Activated B cell treated with CpG ODN at 0.5 μM for 24 hours (primary cell): ENCODE measurements at regions not wholly inside any gene's neighbourhood (a gene's known extent, or its start where the extent isn't known, plus 50 kb on each side); places are given as distances from the start of the nearest gene placed in this dataset.

Source experiments
- ATAC-seq: fragments of 200-7000 bp; cut with Tn5 transposase; one replicate; pipeline ENCODE4 v1.10.0; 2021; ENCODE audit warnings: low read depth, mild to moderate bottlenecking, moderate library complexity
- CTCF ChIA-PET: fragments of 350-600 bp; sonication (Branson Sonifier 250); formaldehyde crosslinking; loops from one replicate; lab custom pipeline; 2021; ENCODE audit warnings: antibody characterized with exemption; lab: Charles Lee
- POLR2A ChIA-PET: fragments of 350-600 bp; sonication (Branson Sonifier 250); formaldehyde crosslinking; loops from one replicate; lab custom pipeline; 2021; ENCODE audit warnings: antibody characterized with exemption; lab: Charles Lee
- DNase-seq: peaks from one replicate; pipeline ENCODE4 v3.0.0; 2022
- H3K27ac Mint-ChIP-seq: one replicate; pipeline ENCODE4 v1.8.0; 2020; ENCODE audit warnings: mixed read lengths
- H3K27me3 Mint-ChIP-seq: one replicate; pipeline ENCODE4 v1.8.0; 2021; ENCODE audit warnings: mixed read lengths
- H3K36me3 Mint-ChIP-seq: one replicate; pipeline ENCODE4 v1.8.0; 2021; ENCODE audit warnings: low read depth, mixed read lengths
- H3K4me1 Mint-ChIP-seq: one replicate; pipeline ENCODE4 v1.8.0; 2021; ENCODE audit warnings: mixed read lengths
- H3K4me3 Mint-ChIP-seq: one replicate; pipeline ENCODE4 v1.8.0; 2020; ENCODE audit warnings: mild to moderate bottlenecking, mixed read lengths
- H3K9me3 Mint-ChIP-seq: one replicate; pipeline ENCODE4 v1.8.0; 2020; ENCODE audit warnings: mixed read lengths
- intact Hi-C: fragments of 100-400 bp; cut with micrococcal nuclease; formaldehyde crosslinking; loops from one replicate; pipeline ENCODE4 v1.15.1; 2024
- TF ChIP-seq, protein P1 (sequence below): fragments of 200-600 bp; IDR thresholded peaks from one replicate; pipeline ENCODE4 v1.8.0; 2022; ENCODE audit warnings: antibody characterized with exemption, mild to moderate bottlenecking

DNA sequence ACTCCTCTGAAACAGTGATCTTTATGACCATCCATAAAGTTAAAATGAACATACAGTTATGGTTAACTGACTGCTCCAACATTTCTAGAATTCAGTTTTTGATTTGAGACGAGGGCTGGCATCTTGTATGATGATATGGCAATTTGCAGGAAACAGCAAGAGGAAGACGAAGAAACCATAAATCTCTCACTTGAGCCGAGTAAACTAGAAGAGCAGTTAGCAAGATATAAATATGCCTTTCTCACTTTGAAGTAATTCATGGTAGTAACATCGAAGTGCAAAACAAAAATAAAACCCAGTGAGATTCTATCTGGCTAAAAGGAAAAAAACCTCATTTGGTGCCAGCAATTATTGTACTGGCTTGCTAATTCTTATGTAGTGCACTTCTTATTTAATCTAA, 139.0 kb upstream of the SPRY1 start:
- H3K4me1 Mint-ChIP-seq: peaks cover 20% of the 10 kb centered on the region
- TF ChIP-seq, protein P1, sequence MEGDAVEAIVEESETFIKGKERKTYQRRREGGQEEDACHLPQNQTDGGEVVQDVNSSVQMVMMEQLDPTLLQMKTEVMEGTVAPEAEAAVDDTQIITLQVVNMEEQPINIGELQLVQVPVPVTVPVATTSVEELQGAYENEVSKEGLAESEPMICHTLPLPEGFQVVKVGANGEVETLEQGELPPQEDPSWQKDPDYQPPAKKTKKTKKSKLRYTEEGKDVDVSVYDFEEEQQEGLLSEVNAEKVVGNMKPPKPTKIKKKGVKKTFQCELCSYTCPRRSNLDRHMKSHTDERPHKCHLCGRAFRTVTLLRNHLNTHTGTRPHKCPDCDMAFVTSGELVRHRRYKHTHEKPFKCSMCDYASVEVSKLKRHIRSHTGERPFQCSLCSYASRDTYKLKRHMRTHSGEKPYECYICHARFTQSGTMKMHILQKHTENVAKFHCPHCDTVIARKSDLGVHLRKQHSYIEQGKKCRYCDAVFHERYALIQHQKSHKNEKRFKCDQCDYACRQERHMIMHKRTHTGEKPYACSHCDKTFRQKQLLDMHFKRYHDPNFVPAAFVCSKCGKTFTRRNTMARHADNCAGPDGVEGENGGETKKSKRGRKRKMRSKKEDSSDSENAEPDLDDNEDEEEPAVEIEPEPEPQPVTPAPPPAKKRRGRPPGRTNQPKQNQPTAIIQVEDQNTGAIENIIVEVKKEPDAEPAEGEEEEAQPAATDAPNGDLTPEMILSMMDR: no peak
- H3K4me3 Mint-ChIP-seq: no peak overlapping the region
- ChIA-PET CTCF (no interaction called here), POLR2A (no interaction called here)
- ATAC-seq (no peak), DNase-seq (no peak)
- intact Hi-C loops: loop anchor here (10.0 kb wide), 1 partner anchor 407 kb away; no protein-coding TSS in a partner anchor
- H3K36me3 Mint-ChIP-seq: peaks cover 25% of the 10 kb centered on the region
- no peaks in the 10 kb centered on the region for H3K27me3 Mint-ChIP-seq
- no peak overlapping the region for H3K27ac Mint-ChIP-seq
- H3K9me3 Mint-ChIP-seq: no peaks in the 10 kb centered on the region

DNA sequence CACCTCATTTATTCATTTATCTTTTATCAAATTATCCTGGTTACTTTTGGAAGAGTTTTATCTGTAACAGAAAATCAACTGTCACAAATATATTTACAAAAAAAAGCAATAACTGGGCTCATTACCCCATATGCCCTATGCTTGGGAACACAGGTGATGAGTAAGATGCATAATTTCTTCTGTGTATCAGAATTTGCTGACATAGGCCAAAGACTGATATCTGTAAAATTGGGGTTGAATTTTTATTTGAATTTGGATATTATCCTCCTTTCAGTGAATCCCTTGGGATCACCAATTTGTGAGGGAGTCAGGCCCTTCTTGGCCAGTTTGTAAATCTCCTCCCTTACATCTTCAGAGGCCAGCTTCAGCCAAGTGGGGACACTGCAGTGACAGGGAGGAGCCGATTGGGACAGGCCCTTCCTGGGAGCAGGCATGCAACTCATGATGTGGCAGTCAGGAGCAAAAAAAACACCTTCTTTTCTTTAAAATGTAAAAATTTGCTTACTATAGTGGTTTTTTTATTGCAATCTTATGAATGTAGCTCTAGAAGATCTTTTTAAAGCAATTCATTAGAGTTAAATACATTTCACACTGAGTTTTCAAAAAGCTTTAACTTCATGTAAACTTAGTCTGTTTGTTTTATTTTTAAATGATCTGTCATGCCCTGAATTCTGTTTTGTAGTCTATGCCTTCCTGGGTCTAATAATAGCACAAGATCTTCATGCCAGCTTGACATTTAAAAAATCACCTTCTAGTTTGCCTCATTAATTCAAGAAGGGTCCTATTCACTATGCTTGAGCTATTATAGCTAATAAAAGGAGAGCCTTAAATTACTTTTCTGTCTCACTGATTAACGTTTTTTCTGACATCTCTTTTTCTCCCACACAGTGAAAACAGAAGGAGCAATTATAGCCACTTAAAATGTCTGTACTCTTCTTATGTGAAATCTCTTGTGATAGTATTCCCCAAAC, 136.6 kb upstream of the SPRY1 start:
- TF ChIP-seq, protein P1: no peak
- DNase-seq (no peak), ATAC-seq (no peak)
- intact Hi-C loops: loop anchor here (10.0 kb wide), 1 partner anchor 405 kb away; no protein-coding TSS in a partner anchor
- Mint-ChIP-seq H3K36me3 (peaks cover 32% of the 10 kb centered on the region), H3K27me3 (no peaks in the 10 kb centered on the region), H3K27ac (no peak overlapping the region), H3K9me3 (no peaks in the 10 kb centered on the region), H3K4me3 (no peak overlapping the region), H3K4me1 (peaks cover 20% of the 10 kb centered on the region)
- POLR2A ChIA-PET: no interaction called here
- CTCF ChIA-PET: no interaction called here

DNA sequence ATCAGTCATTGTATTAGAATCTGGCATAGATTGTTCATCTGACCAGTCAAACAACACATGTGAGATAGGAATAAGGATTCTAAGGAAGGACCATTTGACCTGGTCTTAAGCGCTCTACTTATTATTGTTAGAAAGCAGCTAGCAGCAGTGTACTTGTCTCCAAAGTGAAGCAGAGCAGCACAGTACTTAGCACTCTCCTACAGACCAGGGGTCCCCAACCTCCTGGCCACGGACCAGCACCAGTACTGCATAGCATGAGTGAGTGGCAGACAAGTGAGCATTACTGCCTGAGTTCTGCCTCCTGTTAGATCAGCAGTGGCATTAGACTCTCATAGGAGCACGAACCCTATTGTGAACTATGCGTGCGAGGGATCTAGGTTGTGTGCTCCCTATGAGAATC, 135.9 kb upstream of the SPRY1 start:
- POLR2A ChIA-PET: no interaction called here
- H3K4me1 Mint-ChIP-seq: peaks cover 20% of the 10 kb centered on the region
- TF ChIP-seq, protein P1: no peak

DNA sequence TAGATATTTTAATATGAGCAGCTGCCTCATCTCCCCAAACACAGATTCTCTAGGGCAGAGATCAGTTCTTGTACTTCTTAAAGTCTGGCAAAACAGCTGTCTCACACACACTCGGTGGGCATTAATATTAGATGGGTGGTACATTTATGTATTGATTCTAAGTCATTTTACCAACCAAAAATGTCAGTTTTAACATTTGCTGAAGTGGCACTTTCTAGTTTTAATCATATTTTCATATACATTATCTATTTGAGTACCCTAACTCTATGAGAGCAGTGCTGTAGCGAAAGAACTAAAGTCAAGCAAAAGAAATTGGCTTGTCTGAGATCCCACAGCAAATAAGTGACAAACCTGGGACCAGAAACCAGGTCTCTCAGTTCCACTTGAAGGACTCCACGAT, 134.5 kb upstream of the SPRY1 start:
- ATAC-seq: no peak
- Mint-ChIP-seq H3K27me3 (no peaks in the 10 kb centered on the region), H3K27ac (no peak overlapping the region), H3K4me1 (peaks cover 20% of the 10 kb centered on the region), H3K4me3 (no peak overlapping the region), H3K36me3 (peaks cover 19% of the 10 kb centered on the region), H3K9me3 (no peaks in the 10 kb centered on the region)
- TF ChIP-seq, protein P1: no peak
- CTCF ChIA-PET: no interaction called here
- POLR2A ChIA-PET: no interaction called here
- no peak for DNase-seq
- intact Hi-C loops: no loop called here

More for the DNA sequence above, 135.9 kb upstream of the SPRY1 start:
- CTCF ChIA-PET: no interaction called here
- intact Hi-C loops: no loop called here
- H3K4me3 Mint-ChIP-seq: no peak overlapping the region
- H3K9me3 Mint-ChIP-seq: no peaks in the 10 kb centered on the region
- ATAC-seq (no peak), DNase-seq (no peak)
- no peaks in the 10 kb centered on the region for H3K27me3 Mint-ChIP-seq
- no peak overlapping the region for H3K27ac Mint-ChIP-seq
- H3K36me3 Mint-ChIP-seq: peaks cover 32% of the 10 kb centered on the region

DNA sequence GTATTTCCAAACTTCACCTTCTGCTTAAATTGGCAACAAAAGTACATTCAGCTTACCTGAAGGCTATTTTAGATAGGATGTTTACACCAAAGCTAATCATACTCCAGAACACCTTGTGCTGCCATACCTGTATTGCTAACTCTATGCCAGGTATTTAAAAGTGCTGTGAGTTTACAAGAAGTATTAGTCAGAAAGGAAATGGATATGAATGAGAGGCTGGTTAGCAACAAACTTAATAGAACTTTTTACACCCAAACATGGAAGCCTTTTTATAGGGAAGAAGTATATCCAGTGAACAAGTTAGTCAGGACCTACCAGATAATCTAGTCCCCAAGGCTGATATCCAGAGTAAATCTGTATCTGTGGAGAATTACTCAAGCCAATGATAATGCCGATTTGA, 131.2 kb upstream of the SPRY1 start:
- ATAC-seq: no peak
- Mint-ChIP-seq H3K27ac (no peak overlapping the region), H3K9me3 (no peaks in the 10 kb centered on the region), H3K4me1 (peaks cover 1% of the 10 kb centered on the region), H3K27me3 (no peaks in the 10 kb centered on the region), H3K36me3 (peaks cover 16% of the 10 kb centered on the region), H3K4me3 (no peak overlapping the region)
- DNase-seq: no peak
- intact Hi-C loops: no loop called here
- TF ChIP-seq, protein P1: no peak
- CTCF ChIA-PET: no interaction called here
- POLR2A ChIA-PET: no interaction called here
